ENCODE measurements at regions not wholly inside any gene's neighbourhood (a gene's known extent, or its start where the extent isn't known, plus 50 kb on each side); places are given as distances from the start of the nearest gene placed in this dataset.

DNA sequence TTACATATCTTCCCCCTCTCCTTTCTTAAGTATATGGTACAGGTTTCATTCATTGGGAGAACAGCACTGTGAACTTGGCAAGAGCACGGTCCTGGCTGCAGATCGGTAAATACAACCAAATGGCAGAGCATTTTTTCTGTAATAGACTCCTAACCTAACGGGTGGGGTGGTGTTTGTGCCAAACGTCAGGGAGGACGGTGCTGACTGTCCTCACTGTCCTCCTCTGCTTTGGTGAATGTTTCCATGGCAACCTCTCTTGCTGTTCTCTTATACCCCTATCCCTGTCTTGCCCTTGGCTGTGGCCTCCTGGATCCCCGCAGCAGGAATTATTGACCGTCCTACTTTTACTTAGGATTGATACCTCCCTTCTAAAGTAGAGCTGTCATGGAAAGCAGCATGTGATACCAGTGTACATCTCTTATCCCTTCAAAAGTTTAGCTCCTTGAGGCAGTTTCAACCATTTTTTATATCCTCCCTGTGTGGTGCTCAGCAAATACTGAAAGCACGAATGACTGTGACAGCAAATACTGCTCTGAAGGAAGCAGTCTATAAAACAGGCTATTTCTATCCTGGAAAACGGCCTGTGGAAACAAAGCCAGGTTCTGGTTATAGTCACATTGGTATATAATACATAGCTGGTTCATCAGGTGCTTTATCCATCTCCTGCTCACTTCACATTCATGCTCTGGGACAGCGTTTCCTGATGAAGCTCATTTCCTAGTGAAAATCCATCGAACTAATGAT, 275.4 kb upstream of the C2CD4B start:
- Histone ChIP-seq H3K27ac (no peak overlapping the region), H3K9me3 (ENCODE audit: severe bottlenecking) (no peaks in the 10 kb centered on the region), H3K36me3 (no peaks in the 10 kb centered on the region), H3K4me3 (ENCODE audit: low read depth, low read length) (no peak overlapping the region), H3K27me3 (ENCODE audit: insufficient read depth, low read depth, severe bottlenecking) (no peaks in the 10 kb centered on the region)
- DNase-seq: no peak
- TF ChIP-seq CTCF (IDR thresholded peaks at IDR 0.05; ENCODE audit: low read depth, low read length): no peak

DNA sequence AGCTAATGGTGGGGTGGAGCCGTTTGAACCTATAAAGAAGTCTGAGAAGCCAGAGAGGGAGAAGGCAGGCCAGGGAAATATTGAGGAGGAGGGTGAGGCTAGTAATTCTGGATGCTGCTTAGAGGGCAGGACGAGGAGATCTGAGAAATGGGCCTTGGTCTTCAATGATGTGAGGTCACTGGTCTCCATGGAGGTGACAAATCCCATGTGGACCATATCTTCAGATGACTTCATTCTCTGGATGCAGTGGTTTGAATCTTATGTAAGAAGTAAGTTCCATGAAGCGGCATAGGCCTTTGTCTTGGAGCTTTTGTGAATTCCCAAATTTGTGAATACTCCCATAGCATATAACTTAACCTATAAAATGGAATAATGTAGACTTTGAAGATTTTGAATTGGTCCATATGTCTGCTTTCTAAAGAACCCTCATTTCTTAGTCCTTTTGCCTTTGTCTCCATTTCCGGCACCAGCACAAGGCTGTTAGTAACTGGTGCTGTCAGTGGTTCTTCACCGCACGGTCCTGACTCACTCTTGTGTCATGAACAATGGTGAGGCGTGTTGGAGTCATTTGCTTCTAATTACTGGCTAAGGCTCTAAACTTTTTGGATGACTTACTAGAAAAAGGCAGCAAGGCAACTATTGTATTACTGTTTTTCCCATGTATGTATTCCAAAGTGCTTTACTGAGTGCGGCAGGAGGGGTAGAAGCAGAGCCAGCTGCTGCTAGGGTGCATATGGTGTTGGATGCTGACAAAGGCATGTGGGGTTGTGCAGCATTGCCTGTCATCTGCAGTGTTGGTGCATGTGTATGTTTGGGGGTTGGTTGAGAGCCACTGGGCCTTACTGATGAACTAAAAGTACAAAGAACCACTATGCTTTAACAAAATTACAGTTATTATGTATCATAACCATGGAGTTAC, 279.3 kb upstream of the C2CD4B start:
- Histone ChIP-seq H3K4me3 (ENCODE audit: low read depth, low read length) (no peak overlapping the region), H3K27me3 (ENCODE audit: insufficient read depth, low read depth, severe bottlenecking) (no peaks in the 10 kb centered on the region), H3K9me3 (ENCODE audit: severe bottlenecking) (no peaks in the 10 kb centered on the region), H3K27ac (no peak overlapping the region), H3K36me3 (no peaks in the 10 kb centered on the region)
- DNase-seq: no peak
- TF ChIP-seq CTCF (IDR thresholded peaks at IDR 0.05; ENCODE audit: low read depth, low read length): no peak

DNA sequence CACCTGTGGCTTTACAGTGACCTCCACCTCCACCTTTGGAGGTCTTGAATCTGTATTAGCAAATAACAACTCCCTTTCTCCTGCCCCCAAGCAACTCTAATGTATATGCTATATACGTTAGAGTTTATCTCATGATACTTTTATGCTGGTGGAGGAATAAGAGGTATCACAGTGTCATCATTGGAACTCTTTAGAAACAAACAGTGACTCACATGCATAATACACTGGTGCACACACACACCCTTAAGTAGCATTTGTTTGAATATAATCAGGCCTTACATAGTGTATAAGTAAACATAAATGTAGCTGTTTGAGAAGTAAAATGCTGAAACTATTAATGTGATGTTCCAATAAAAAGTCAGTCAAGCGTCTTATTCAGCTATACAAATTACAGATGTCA, 280.2 kb upstream of the C2CD4B start:
- no peak overlapping the region for H3K27ac ChIP-seq
- TF ChIP-seq CTCF (IDR thresholded peaks at IDR 0.05; ENCODE audit: low read depth, low read length): no peak
- H3K36me3 ChIP-seq: no peaks in the 10 kb centered on the region
- H3K4me3 ChIP-seq (ENCODE audit: low read depth, low read length): no peak overlapping the region
- H3K27me3 ChIP-seq (ENCODE audit: insufficient read depth, low read depth, severe bottlenecking): no peaks in the 10 kb centered on the region
- DNase-seq: no peak
- no peaks in the 10 kb centered on the region for H3K9me3 ChIP-seq (ENCODE audit: severe bottlenecking)

- Histone ChIP-seq H3K4me3 (ENCODE audit: low read depth, low read length) (no peak overlapping the region), H3K36me3 (no peaks in the 10 kb centered on the region), H3K9me3 (ENCODE audit: severe bottlenecking) (no peaks in the 10 kb centered on the region), H3K27ac (no peak overlapping the region), H3K27me3 (ENCODE audit: insufficient read depth, low read depth, severe bottlenecking) (no peaks in the 10 kb centered on the region)
- no peak for DNase-seq
- no peak for TF ChIP-seq CTCF (IDR thresholded peaks at IDR 0.05; ENCODE audit: low read depth, low read length)
Observed at GRCh38 chr15:62446984-62447383, 281.9 kb upstream of the C2CD4B start.

DNA sequence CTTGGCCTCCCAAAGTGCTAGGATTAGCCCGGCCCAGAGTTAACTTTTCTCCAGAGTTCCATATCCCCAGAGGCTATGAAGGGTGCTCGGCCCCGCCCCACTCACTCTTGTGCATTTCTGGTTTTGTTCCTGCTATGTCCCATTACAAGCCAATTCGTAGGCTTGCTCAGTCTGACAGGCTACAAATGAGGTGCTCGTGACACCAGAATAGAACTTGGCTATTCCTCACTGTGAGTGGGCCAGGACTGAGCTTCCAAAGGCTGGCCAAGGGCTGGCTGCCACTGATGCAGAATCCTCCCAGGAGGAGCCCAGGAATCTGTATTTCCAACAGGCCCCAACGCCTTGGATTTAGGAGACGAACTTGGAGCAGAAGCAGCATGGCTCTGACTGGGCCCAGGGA, 282.7 kb upstream of the C2CD4B start:
- DNase-seq: no peak
- H3K4me3 ChIP-seq (ENCODE audit: low read depth, low read length): no peak overlapping the region
- H3K9me3 ChIP-seq (ENCODE audit: severe bottlenecking): no peaks in the 10 kb centered on the region
- H3K27ac ChIP-seq: no peak overlapping the region
- no peak for TF ChIP-seq CTCF (IDR thresholded peaks at IDR 0.05; ENCODE audit: low read depth, low read length)
- no peaks in the 10 kb centered on the region for H3K27me3 ChIP-seq (ENCODE audit: insufficient read depth, low read depth, severe bottlenecking)
- no peaks in the 10 kb centered on the region for H3K36me3 ChIP-seq

Measured in WERI-Rb-1 (cell line).